Esophagus muscularis mucosa (tissue), 4 donors: ENCODE measurements at regions not wholly inside any gene's neighbourhood (a gene's known extent, or its start where the extent isn't known, plus 50 kb on each side); places are given as distances from the start of the nearest gene placed in this dataset.

ENCODE experiments used
- DNase-seq: peaks from one replicate; pipeline ENCODE4 v3.0.0-alpha.2; 2017; ENCODE audit errors: extremely low spot score
- H3K27ac ChIP-seq, 4 donors: fragments of 200-600 bp; sonication (generic); replicated peaks in 1 of 4; 1 replicate in 3 of 4; 2 replicates in 1 of 4; pipeline ENCODE4 v1.5.1; 2016 to 2019; ENCODE audit warnings: mild to moderate bottlenecking in 1 of 4
- H3K27me3 ChIP-seq, 4 donors: fragments of 200-600 bp; sonication (generic); one replicate each; pipeline versions ENCODE4 v1.5.1 to v1.6.0; 2016 to 2019
- H3K36me3 ChIP-seq, 4 donors: fragments of 200-600 bp; sonication (generic); one replicate each; pipeline ENCODE4 v1.5.1; 2016 to 2019
- H3K4me1 ChIP-seq, 4 donors: fragments of 200-600 bp; sonication (generic); one replicate each; pipeline ENCODE4 v1.5.1; 2016 to 2019
- H3K4me3 ChIP-seq, 4 donors: fragments of 200-600 bp; sonication (generic); 1 replicate in 2 of 4; 2 replicates in 2 of 4; pipeline ENCODE4 v1.5.1; 2016 to 2019; ENCODE audit warnings: mild to moderate bottlenecking in 4 of 4, moderate library complexity in 1 of 4
- H3K9me3 ChIP-seq, 4 donors: fragments of 200-600 bp; sonication (generic); 1 replicate in 3 of 4; 2 replicates in 1 of 4; pipeline ENCODE4 v1.5.1; 2016 to 2019
- CTCF ChIP-seq, 3 experiments: fragments of 200-600 bp in 2 of 3; fragments of 450-650 bp in 1 of 3; sonication (generic) in 2 of 3; IDR thresholded peaks; one replicate each; pipeline ENCODE4 v1.5.1; 2017 to 2019; ENCODE audit warnings: antibody characterized with exemption in 3 of 3, mild to moderate bottlenecking in 2 of 3, moderate library complexity in 1 of 3
- EP300 ChIP-seq: sonication (generic); formaldehyde crosslinking; IDR thresholded peaks from one replicate; pipeline ENCODE4 v1.6.1; 2017; ENCODE audit warnings: antibody characterized with exemption
- POLR2A ChIP-seq: fragments of 450-650 bp; IDR thresholded peaks from one replicate; pipeline ENCODE4 v1.6.1; 2017; ENCODE audit warnings: antibody characterized with exemption, moderate library complexity, mild to moderate bottlenecking, low read depth
- POLR2AphosphoS5 ChIP-seq, 2 donors: sonication (generic); formaldehyde crosslinking; IDR thresholded peaks; one replicate each; pipeline ENCODE4 v1.6.1; 2017; ENCODE audit warnings: antibody characterized with exemption in 2 of 2
- WGBS: methylation state at CpG from one replicate; pipeline ENCODE4 v1.1.5; 2018; 5-methylcytosine and 5-hydroxymethylcytosine counted together
- intact Hi-C: fragments of 100-400 bp; cut with DNase I; formaldehyde crosslinking; loops from one replicate; pipeline ENCODE4 v1.15.1; 2023

- H3K27ac ChIP-seq: no peak overlapping the region
- H3K4me1 ChIP-seq: no peaks in the 10 kb centered on the region
- no peak overlapping the region for H3K4me3 ChIP-seq
- H3K36me3 ChIP-seq: no peaks in the 10 kb centered on the region
- intact Hi-C loops: no loop called here
- 96% methylated on average over 5 of the region's 6 CpGs for WGBS
- no peaks in the 10 kb centered on the region for H3K9me3 ChIP-seq
- no peak for TF ChIP-seq EP300
- TF ChIP-seq CTCF (IDR thresholded peaks at IDR 0.05): no peak
- TF ChIP-seq POLR2A: no peak
- no peak for TF ChIP-seq POLR2AphosphoS5 (IDR thresholded peaks at IDR 0.05)
- no peaks in the 10 kb centered on the region for H3K27me3 ChIP-seq
- no peak for DNase-seq
Measured at GRCh38 chr2:239743206-239743605, 281.9 kb downstream of the NDUFA10 start.

- no peak overlapping the region for H3K4me3 ChIP-seq
- H3K36me3 ChIP-seq: no peaks in the 10 kb centered on the region
- H3K9me3 ChIP-seq: no peaks in the 10 kb centered on the region
- no peak for TF ChIP-seq CTCF (IDR thresholded peaks at IDR 0.05)
- no peak overlapping the region for H3K27ac ChIP-seq
- H3K27me3 ChIP-seq: no peaks in the 10 kb centered on the region
- intact Hi-C loops: no loop called here
- 82% methylated on average over 15 of the region's 15 CpGs for WGBS
- no peaks in the 10 kb centered on the region for H3K4me1 ChIP-seq
- DNase-seq: no peak
Measured at GRCh38 chr2:239742377-239742776, 282.8 kb downstream of the NDUFA10 start.

GRCh38 chr2:239739206-239739605 lies 285.9 kb downstream of the NDUFA10 start:
- H3K4me1 ChIP-seq: no peaks in the 10 kb centered on the region
- no peak for TF ChIP-seq CTCF (IDR thresholded peaks at IDR 0.05)
- no peak for TF ChIP-seq POLR2AphosphoS5 (IDR thresholded peaks at IDR 0.05)
- TF ChIP-seq POLR2A: no peak
- no peak for TF ChIP-seq EP300
- no peak overlapping the region for H3K4me3 ChIP-seq
- no peak for DNase-seq
- intact Hi-C loops: no loop called here
- H3K27me3 ChIP-seq: no peaks in the 10 kb centered on the region
- no peak overlapping the region for H3K27ac ChIP-seq
- H3K36me3 ChIP-seq: no peaks in the 10 kb centered on the region
- H3K9me3 ChIP-seq: no peaks in the 10 kb centered on the region
- 91% methylated on average over 8 of the region's 8 CpGs for WGBS

DNA sequence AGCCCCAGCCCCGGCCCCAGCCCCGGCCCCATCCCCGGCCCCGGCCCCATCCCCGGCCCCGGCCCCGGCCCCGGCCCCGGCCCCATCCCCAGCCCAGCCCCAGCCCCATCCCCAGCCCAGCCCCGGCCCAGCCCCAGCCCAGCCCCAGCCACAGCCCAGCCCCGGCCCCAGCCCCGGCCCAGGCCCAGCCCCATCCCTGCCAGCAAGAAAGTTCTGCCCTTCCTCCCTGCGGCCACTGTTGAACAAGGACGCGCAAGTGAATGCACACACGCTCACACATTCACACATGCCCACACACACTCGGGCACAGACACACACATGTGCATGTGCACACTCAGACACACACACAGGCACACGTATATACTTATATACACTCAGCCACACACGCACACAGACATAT lies 287.0 kb downstream of the NDUFA10 start:
- Histone ChIP-seq H3K4me1 (no peaks in the 10 kb centered on the region), H3K27ac (no peak overlapping the region), H3K4me3 (no peak overlapping the region), H3K36me3 (no peaks in the 10 kb centered on the region), H3K9me3 (no peaks in the 10 kb centered on the region), H3K27me3 (no peaks in the 10 kb centered on the region)
- TF ChIP-seq EP300 (no peak), POLR2AphosphoS5 (IDR thresholded peaks at IDR 0.05) (no peak), CTCF (IDR thresholded peaks at IDR 0.05) (no peak), POLR2A (no peak)
- no peak for DNase-seq
- intact Hi-C loops: no loop called here
- 79% methylated on average over 7 of the region's 19 CpGs for WGBS

DNA sequence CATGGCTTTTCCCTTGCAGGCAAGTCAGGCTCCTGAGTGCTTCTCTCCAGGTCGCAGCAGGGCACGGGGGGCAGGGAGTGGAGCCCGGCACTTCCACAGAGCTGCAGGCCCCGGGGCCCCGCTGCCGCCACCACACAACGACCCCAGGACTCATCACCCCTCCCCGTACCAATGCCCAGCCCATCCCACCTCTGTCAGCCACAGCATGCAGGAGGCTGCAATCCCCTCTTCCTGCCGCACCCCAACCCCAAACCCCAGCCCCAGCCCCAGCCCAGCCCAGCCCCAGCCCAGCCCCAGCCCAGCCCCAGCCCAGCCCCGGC lies 288.0 kb downstream of the NDUFA10 start:
- 100% methylated on average over 4 of the region's 10 CpGs for WGBS
- Histone ChIP-seq H3K4me1 (no peaks in the 10 kb centered on the region), H3K36me3 (no peaks in the 10 kb centered on the region), H3K27me3 (no peaks in the 10 kb centered on the region), H3K9me3 (no peaks in the 10 kb centered on the region), H3K27ac (no peak overlapping the region), H3K4me3 (no peak overlapping the region)
- no peak for DNase-seq
- TF ChIP-seq EP300 (no peak), POLR2A (no peak), POLR2AphosphoS5 (IDR thresholded peaks at IDR 0.05) (no peak), CTCF (IDR thresholded peaks at IDR 0.05) (no peak)
- intact Hi-C loops: no loop called here
